Stomach (tissue), 4 donors: ENCODE measurements at regions not wholly inside any gene's neighbourhood (a gene's known extent, or its start where the extent isn't known, plus 50 kb on each side); places are given as distances from the start of the nearest gene placed in this dataset.

Experiments used
- CTCF ChIP-seq, 7 experiments: fragments of 450-650 bp in 4 of 7; fragments of 200-600 bp in 3 of 7; sonication (generic) in 3 of 7; IDR thresholded peaks; one replicate each; pipeline ENCODE4 v1.5.1; 2016 to 2019; ENCODE audit warnings: antibody characterized with exemption in 7 of 7, control low read depth in 2 of 7, mild to moderate bottlenecking in 1 of 7
- POLR2A ChIP-seq, 4 donors: fragments of 450-650 bp; IDR thresholded peaks; one replicate each; pipeline ENCODE4 v1.6.1; 2016; ENCODE audit warnings: antibody characterized with exemption in 4 of 4, control low read depth in 2 of 4, mild to moderate bottlenecking in 1 of 4, moderate library complexity in 1 of 4
- POLR2AphosphoS5 ChIP-seq, 3 donors: sonication (generic); formaldehyde crosslinking; IDR thresholded peaks; one replicate each; pipeline ENCODE4 v1.6.1; 2016; ENCODE audit warnings: antibody characterized with exemption in 3 of 3

DNA sequence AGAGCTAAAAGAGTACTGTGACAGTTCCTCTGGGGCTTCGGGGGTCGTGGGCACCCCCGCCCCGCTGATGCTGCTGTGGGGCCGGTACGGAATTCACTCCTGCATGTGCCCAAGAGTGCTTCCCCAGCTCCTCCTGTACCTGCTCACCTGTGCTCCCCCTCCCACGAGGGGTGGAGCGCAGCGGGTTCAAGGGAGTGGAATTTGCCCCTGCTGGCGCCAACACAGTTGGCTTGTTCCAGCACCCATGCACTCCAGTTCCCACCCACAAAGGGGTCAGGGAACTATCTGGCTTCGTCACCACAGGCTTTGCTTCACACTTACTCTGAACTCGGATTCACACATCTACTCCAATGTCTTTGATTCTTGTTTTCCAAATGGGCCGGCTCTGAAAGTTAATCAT lies 1086.9 kb upstream of the CDH6 start:
- TF ChIP-seq CTCF (IDR thresholded peaks at IDR 0.05): no peak
- no peak for TF ChIP-seq POLR2A (IDR thresholded peaks at IDR 0.05)
- TF ChIP-seq POLR2AphosphoS5 (IDR thresholded peaks at IDR 0.05): no peak
